Esophagus muscularis mucosa (tissue), 4 donors: ENCODE measurements at regions not wholly inside any gene's neighbourhood (a gene's known extent, or its start where the extent isn't known, plus 50 kb on each side); places are given as distances from the start of the nearest gene placed in this dataset.
A peak's percentile ranks its signal among the peaks of the same experiment; 100 is the strongest.

ENCODE experiments used
- CTCF ChIP-seq, 3 experiments: fragments of 200-600 bp in 2 of 3; fragments of 450-650 bp in 1 of 3; sonication (generic) in 2 of 3; IDR thresholded peaks; one replicate each; pipeline ENCODE4 v1.5.1; 2017 to 2019; ENCODE audit warnings: antibody characterized with exemption in 3 of 3, mild to moderate bottlenecking in 2 of 3, moderate library complexity in 1 of 3
- EP300 ChIP-seq: sonication (generic); formaldehyde crosslinking; IDR thresholded peaks from one replicate; pipeline ENCODE4 v1.6.1; 2017; ENCODE audit warnings: antibody characterized with exemption
- POLR2A ChIP-seq: fragments of 450-650 bp; IDR thresholded peaks from one replicate; pipeline ENCODE4 v1.6.1; 2017; ENCODE audit warnings: antibody characterized with exemption, moderate library complexity, mild to moderate bottlenecking, low read depth
- POLR2AphosphoS5 ChIP-seq, 2 donors: sonication (generic); formaldehyde crosslinking; IDR thresholded peaks; one replicate each; pipeline ENCODE4 v1.6.1; 2017; ENCODE audit warnings: antibody characterized with exemption in 2 of 2

DNA sequence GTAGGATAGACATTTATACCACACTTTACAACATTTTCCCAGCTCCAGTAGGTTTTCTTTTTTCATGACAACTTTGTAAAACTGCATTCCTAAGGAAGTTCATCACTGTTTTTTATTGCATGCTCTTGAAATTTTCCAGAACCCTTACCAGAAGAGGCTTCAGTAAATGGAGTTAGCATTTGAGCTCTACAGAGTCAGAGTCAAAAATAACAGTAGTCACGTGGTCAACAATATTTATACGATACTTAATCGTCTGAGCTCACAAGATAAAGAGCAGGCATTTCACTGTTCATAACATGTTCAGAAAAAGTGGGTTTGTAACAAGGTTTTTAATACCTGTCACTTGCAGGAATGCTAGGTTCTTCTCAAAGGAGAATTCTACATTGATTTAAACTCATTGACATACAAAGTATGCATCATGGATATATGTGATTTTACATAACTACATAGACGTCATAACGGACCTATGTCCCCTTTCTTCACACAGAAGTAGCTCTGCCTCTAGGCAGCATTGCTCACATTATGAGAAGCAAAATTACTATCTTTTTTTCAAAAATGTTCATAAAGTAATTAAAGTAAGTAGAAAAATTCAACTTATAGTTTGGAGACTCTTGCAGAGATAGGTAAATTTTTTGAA, 187.0 kb upstream of the COL3A1 start:
- TF ChIP-seq CTCF (IDR thresholded peaks at IDR 0.05) = no peak
- TF ChIP-seq EP300 = no peak
- TF ChIP-seq POLR2A = no peak
- TF ChIP-seq POLR2AphosphoS5 (IDR thresholded peaks at IDR 0.05) = peak in 1 of 2 donors; percentile 47
